HG03571 (cell line): ENCODE measurements at regions not wholly inside any gene's neighbourhood (a gene's known extent, or its start where the extent isn't known, plus 50 kb on each side); places are given as distances from the start of the nearest gene placed in this dataset.
"Not testable (repeated sequence)": the region's sequence is repeated elsewhere in the genome, so short reads cannot be mapped to it uniquely, and the experiment has no call there.

ENCODE experiments used
- ATAC-seq: cut with Tn5 transposase; IDR thresholded peaks from one replicate; pipeline ENCODE4 v1.9.1; 2021; ENCODE audit not compliant: unreplicated experiment

DNA sequence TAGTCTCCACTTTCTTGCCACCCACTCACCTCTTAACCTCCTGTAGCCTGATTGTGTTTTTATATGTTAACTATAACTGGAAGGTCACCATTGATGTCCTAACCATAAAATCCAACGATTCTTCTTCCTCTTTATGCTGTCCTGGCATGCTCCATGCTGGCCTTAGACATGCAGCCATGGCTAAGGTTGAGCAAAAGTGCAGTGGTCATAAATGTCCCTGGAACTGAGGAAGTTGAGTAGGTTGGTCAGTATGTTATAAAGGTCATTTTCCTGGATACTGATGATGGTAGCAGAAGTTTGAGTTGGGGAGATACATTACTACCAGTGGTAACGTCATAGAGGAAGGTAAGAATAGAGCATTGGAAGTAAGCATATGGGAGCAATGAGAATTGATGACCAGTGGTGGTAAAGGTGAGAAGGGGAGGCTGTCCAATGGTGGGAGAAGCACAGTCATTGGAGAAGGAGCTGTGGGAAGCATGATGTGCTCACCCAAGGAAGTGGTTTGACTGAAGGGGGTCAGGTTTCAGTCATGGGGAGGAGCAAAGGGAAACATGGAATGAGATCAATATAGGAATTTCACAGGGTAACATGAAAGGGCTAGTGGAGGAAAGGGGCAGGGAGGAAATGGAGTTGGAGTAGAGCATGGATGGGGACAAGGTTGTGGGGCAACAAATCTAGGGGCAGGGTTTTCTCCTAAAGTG is 240.8 kb downstream of the DACT1 start:
- no peak for ATAC-seq

DNA sequence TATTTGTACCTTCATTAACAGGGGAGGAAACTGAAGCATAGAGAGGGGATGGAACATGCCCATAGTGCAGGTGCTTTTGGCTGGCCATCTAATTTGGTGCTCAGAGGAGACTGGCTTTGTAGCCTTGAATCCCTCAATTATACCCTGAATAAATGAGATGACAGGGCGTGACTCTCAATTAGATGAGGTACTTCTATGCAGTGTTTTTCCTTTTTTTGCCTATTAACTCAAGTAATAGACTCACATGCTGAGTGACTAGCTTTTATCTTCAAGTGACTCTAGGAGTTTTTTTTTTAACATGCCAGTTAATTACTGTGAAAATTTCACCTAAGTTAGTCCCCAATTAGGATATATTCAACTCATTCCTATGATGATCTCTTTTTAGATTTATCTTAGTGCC is 243.7 kb downstream of the DACT1 start:
- no peak for ATAC-seq

DNA sequence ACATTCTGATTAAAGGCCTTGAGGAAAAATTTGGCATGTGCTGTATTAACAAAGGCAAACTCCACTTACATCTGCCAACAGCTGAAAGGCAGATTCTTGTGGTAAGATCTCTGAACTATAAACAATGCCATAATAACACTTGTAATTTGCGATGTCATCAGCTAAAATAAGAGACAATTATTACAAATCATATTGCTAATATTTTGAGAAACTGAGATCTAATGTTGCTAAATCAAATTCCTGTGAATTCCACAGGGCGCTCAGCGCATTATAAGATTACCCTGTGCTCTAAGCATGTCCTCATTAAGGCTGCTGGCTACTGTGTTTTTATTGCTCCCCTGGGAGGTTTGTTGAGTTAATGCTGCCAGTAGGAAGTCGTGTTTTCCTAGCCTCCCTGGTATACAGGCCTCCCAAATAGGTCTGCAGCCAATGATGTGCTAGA is 244.8 kb downstream of the DACT1 start:
- no peak for ATAC-seq

DNA sequence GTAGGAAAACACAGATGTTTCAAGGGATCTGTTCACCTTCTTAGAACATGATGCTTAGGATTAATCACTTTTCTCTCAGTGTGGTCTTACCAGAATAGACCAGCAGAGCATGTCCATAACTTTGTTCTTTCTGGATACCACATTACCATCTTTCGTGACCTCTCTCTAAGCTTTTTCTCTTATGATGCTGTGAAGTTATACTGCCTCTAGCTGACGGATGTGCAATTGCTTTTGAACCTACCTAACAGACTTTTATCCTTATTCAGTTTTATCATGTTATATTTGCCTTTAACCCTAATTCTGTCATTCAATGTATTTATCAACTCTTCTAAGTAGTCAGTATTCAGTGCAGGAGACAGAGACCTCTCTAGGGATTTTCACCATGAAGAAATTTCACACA is 246.7 kb downstream of the DACT1 start:
- ATAC-seq = no peak

DNA sequence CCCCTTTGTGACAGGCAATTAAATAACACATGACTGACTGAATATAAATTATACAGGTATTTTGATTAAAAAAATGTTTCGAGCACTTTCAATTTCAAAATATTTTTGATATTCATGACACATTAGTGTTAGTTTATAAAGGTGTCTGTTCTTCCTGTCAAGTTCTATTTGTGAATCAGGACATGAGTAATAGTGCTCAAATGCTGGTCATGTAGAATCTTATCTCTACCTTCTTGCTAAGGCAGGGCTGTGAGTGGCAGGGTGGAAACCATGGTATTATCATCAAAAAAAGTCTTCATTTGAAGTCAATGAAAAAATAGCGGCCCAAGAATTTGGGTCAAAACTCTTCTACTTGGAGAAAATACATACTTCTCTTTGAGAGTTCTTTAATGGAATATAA is 250.2 kb downstream of the DACT1 start:
- ATAC-seq = no peak

DNA sequence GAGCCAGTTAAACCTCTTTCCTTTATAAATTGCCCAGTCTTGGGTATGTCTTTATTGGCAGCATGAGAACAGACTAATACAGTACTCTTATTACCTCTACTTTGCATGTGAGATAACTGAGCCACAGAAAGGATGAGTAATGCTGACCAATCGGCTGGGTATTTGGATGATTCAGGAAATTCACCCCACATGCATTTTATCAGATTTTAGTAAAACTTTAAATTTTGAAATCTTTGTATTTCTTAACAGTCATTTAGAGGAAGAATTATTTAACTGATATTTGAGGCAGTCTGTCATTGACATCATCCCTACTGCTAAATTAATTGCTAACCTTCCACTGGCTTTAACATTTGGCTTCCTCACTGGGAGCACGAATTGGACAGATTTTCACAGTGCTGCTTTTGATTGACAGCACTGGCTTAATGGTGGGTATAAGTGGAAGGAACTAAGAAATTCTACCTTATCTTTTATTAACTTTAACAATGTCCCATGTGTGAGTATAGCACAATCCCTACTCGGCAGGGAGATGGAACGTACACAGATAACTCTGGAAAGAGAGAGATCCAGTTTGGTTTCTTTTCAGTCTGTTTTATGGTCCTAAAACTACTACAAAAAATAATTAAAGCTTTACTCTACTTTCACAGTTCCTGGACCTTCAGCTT is 261.0 kb downstream of the DACT1 start:
- no peak for ATAC-seq

DNA sequence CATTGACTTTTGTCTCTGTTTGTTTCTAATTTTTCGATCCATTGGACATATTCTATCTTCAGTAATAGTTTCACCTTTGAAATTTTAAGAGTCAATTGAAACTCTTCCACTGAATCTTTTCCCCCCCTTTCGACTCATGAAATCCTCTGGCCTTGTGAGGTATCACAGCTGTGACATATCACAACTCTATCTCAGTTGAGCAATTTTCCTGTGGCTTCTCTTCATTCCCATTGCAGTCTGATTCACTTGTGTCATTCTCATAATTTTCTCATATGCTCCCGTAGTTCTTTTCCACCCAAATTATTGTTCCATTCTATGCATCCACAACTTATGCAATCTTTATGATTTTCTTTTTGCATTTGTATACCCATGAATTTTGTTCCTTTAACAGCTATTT is 261.6 kb downstream of the DACT1 start:
- ATAC-seq = no peak

DNA sequence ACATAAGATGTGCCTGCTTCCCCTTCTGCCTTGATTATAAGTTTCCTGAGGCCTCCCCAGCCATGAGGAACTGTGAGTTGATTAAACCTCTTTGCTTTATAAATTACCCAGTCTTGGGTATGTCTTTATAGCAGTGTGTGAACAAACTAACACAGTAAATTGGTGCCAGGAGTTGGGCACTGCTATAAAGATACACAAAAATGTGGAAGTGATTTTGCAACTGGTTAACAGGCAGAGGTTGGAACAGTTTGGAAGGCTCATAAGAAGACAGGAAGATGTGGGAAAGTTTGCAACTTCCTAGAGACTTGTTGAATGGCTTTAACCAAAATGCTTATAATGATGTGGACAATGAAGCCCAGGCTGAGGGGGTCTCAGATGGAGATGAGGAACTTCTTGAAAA is 264.1 kb downstream of the DACT1 start:
- ATAC-seq = no peak

DNA sequence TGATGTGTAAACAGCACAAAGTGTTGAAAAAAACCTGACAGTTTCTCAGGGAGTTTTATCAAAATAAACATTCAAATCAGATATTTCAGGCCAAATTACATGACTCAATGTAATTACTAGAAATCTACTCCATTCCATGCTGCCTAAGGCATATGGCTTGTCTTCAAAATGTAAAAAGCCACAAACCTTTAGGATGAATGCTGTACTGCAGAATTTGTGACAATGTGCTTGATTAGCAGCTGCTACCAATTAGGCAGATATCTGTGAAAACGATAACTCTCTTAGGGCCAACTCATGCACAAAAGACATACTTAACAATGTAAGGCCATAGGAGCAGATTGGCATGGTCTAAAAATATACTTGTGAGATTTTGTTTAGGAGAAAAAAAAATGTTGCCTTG is 267.0 kb downstream of the DACT1 start:
- no peak for ATAC-seq

DNA sequence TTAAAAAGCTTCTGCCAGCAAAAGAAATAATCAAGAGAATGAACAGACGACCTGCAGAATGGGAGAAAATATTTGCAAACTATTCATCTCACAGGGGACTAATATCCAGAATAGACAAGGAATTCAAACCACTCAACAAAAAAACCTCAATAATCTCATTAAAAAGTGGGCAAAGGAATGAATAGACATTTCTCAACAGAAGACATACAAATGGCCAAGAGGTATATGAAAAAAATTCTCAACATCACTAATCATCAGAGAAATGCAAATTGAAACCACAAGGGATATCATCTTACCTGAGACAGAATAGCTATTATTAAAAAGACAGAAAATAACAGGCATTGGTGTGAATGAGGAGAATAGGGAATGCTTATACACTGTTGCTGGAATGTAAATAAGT is 270.0 kb downstream of the DACT1 start:
- no peak for ATAC-seq

DNA sequence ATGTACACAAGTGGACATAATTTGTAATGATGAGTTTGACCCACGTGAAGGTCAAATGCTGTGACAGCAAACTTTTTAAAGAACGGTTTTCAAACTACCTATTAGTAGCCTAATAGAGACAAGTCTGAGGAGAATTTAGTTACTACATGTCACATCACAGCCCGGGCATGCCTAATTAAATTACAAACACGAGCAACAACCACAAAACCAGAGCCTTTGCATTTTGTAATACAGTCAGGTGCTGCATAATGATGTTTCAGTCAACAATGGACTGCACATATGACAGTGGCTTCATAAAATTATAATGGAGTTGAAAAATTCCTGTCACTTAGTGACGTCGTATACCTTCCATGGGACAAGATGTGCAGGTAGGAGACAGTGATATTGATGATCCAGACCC is 274.5 kb downstream of the DACT1 start:
- no peak for ATAC-seq

DNA sequence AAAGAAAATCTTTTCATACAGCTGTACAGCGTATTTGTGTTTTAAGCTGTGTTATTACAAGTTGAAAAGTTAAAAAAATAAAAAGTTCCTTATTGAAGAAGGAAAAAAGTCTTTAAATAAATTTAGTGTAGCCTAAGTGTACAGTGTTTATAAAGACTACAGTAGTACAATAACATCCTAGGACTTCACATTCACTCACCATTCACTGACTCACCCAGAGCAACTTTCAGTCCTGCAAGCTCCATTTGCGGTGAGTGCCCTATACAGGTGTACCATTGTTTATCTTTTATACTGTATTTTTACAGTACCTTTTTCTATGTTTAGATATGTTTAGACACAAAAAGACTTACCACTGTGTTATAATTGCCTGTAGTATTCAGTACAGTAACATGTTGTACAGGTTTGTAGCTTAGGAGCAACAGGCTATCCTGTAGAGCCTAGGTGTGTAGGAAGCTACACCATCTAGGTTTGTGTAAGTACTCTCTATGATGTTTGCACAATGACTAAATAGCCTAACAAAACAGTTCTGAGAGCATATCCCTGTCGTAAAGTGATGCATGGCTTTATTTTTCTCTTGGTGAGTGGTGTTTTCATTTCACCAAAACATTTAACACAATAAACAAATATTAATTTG is 275.2 kb downstream of the DACT1 start:
- ATAC-seq = no peak

DNA sequence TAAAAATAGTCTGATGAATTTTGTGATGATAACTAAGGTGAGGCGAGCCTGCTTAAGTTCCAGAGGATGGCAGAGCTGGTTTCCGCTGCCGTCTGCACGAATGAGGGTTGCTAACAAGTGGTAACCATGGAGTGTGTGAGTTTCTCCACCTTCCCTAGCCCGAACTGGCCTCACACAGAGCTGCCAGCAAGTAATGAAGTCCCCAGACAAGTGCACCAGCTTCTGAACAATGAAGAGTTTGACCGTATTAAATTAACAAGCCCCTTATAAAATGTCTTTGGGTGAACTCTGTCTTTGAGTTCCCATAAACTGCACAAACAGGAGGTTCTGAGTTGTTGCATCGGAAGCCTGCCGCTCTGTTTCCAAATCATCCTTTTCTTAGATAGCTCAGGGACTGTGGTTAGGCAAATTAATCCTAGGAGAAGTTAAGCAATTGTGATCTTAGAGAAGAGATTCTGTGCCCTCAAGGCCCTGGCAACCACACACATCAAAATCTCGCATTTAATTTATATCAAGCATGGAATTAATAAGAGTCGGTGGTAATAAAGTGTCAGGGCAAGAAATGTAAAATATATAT is 274.1 kb upstream of the DAAM1 start:
- ATAC-seq = no peak

DNA sequence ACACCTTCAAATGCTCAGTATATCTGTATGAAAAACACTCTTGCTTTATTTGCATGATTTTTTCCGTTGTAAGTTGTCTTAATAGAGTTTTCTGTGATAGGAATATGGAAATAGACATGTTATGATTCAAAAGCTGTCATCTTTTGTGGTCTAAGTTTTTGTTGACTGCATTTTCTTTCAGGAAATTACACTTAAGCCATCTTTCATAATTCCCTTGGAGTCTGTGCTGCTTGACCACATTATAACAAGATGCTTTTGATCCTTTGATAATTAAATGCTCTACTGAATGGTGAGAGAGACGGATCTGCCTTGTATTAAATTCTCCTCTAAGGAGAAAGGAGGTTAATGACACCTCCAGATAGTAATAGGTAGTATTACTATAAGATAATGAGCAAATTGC is 272.8 kb upstream of the DAAM1 start:
- ATAC-seq = no peak

DNA sequence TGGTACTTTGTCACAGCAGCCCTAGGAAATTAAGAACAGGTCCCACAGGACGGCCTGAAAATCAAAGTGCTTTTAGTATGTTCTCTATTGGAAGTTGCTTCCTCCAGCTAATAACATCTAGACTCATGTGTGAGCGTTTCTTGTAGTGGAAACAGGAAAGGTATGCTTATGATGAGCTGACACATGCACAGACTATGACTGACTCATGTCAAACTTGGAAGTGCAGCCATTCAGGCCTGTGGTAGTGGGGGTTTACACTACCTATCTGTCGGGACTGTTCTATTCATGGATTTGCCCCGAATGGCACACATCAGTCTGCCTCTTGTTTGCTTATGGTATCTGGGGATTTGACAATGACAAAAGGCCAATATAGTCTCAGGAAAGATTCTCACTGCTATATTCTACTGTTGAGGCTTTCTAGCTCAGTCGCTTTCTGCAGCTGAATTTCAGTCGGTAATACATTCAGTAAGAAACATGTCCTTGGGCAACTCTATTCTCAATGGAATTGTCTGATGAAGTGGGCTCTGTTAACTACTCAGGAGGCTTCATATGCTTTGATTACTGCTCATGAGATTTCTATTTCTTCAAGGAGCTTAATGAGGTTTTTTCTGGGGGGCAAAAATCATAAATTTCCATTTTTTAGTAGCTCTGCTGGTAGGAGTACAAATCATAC is 270.3 kb upstream of the DAAM1 start:
- no peak for ATAC-seq

DNA sequence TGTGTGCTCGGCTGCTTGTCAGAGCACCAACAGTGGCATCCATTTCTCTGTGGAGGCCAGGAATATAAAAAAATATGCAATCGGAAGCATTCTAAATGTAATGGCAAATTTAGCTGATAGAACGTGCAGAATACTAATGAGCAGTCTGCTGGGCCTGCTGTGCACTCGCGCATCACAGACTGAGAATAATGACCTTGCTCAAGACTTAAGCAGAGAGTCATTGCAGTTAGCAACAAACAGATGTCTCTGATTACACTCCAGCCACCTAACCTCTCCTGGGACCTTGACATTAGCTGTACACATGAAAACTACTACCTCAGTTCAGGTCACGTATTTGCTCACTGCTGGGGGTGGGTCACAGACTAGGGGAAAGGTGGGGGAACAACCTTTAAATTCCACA is 269.2 kb upstream of the DAAM1 start:
- ATAC-seq = no peak

DNA sequence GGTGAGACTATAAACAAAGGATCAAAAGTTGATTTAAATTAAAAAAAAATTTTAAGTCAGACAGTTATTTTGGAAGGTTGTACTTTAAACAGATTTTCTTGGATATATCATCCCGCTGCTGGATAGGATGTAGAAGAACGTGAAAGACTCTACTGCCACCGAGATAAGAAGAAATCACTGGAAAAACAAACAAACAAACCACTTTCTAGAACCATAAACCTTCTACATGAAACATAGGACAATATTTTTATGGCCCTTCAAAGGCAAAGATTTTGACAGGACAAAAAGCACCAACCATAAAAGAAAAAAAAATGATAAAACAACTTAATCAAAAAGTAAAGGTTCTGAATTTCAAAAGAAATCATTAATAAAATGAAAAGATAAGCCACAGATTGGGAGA is 268.2 kb upstream of the DAAM1 start:
- no peak for ATAC-seq

DNA sequence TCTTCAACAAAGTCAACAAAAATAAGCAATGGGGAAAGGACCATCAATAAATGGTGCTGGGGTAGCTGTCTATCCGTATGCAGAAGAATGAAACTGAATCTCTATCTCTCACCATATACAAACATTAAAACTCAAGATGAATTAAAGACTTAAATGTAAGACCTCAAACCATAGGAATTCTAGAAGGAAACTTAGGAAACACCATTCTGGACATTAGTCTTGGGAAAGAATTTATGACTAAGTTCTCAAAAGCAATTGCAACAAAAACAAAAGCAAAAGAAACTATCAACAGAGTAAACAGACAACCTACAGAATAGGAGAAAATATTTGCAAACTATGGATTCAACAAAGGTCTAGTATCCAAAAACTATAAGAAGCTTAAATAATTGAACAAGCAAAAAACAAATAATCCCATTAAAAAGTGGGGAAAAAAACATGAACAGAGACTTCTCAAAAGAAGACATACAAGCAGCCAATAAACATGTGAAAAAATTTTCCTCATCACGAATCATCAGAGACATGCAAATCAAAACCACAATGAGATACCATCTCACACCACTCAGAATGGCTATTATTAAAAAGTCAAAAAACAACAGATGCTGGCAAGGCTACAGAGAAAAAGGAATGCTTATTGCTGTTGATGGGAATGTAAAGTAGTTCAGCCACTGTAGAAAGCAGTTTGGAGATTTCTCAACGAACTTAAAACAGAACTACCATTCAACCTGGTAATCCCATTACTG is 266.1 kb upstream of the DAAM1 start:
- not testable (repeated sequence) for ATAC-seq

DNA sequence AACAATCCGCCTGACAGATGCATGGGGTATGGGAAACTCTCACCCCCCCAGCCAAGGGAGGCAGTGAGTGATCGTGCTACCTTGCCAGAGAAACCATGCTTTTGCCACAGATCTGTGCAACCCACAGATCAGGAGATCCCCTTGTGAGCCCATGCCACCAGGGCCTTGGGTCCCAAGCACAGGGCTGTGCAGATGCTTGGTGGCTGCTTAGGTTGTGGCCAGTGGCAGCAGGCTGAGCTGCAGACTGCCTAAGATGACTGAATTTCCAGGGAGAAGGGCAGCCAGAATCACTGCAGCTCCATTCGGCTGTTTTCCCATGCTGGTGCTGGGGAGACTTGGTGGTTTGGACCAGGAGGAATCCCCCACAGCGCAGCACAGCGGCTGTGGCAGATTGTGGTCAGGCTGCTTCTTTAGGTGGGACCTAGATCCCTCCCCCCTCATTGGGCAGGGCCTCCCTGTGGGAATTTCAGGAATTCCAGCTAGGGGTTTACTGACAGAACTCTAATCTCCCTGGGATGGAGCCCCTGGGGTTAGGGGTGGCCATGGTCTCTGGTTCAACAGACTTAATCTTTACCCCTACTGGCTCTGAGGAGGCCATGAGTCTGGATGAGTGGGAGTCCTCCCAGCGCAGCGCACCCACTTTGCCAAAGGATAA is 264.6 kb upstream of the DAAM1 start:
- no peak for ATAC-seq

DNA sequence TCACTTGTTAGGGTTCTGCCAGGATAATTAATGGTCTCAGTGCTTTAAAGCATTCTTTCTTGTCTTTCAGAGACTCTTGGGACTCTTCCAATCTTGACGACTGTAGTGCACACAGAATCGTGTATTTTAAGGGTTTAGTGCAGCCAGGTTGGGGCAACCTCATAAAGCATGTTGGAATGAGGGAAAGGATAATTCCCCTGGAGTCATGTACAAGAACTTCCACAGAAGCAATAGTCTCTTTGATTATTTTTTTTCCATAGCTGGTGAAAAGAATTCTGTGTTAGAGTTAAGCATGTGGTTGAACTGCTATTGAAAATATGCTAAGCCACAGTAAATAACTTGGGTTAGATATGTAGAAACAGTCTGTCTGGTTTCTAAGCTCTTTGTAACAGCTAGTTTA is 246.8 kb upstream of the DAAM1 start:
- no peak for ATAC-seq
